H1 (cell line): ENCODE measurements at regions not wholly inside any gene's neighbourhood (a gene's known extent, or its start where the extent isn't known, plus 50 kb on each side); places are given as distances from the start of the nearest gene placed in this dataset.

Source experiments
- CTCF ChIA-PET: fragments of 300-600 bp; sonication (Branson Sonifier 250); formaldehyde crosslinking; loops from one replicate; lab custom pipeline; 2021; ENCODE audit not compliant: partially characterized antibody; lab: Charles Lee
- POLR2A ChIA-PET: fragments of 300-600 bp; sonication (Branson Sonifier 250); formaldehyde crosslinking; loops from one replicate; lab custom pipeline; 2021; ENCODE audit warnings: inconsistent platforms; ENCODE audit not compliant: partially characterized antibody; lab: Charles Lee
- DNase-seq, 2 experiments: peaks; one replicate each; pipeline versions ENCODE4 v3.0.0 to v3.0.0-alpha.2; 2010 to 2022; ENCODE audit warnings: low spot score in 2 of 2, low read depth in 1 of 2, mixed read lengths in 1 of 2
- FAIRE-seq: peaks from 2 replicates; lab custom pipeline; 2011; peaks lifted over from hg19 to GRCh38; lab: Jason Lieb, UNC
- H2AFZ ChIP-seq: 2 replicates; pipeline ENCODE4 v1.8.1; 2012; ENCODE audit warnings: low read length, inconsistent platforms
- H2AK5ac ChIP-seq: 2 replicates; pipeline ENCODE4 v1.6.1; 2013; ENCODE audit warnings: low read depth, low read length
- H2BK120ac ChIP-seq: replicated peaks from 2 replicates; pipeline ENCODE3; 2013; ENCODE audit warnings: low read depth, low read length, inconsistent platforms
- H2BK12ac ChIP-seq: 2 replicates; pipeline ENCODE4 v1.6.1; 2013; ENCODE audit warnings: low read depth, low read length
- H2BK15ac ChIP-seq: 2 replicates; pipeline ENCODE4 v1.6.1; 2013; ENCODE audit warnings: low read length
- H2BK20ac ChIP-seq: 2 replicates; pipeline ENCODE4 v1.6.1; 2013; ENCODE audit warnings: low read length
- H2BK5ac ChIP-seq: 2 replicates; pipeline ENCODE4 v1.6.1; 2013; ENCODE audit warnings: low read depth, low read length
- H3K14ac ChIP-seq: 2 replicates; pipeline ENCODE4 v1.6.1; 2013; ENCODE audit warnings: inconsistent platforms; ENCODE audit not compliant: insufficient read length
- H3K18ac ChIP-seq: 2 replicates; pipeline ENCODE4 v1.6.1; 2013; ENCODE audit warnings: low read length; ENCODE audit errors: extremely low read depth
- H3K23ac ChIP-seq: 2 replicates; pipeline ENCODE4 v1.6.1; 2013; ENCODE audit warnings: inconsistent platforms; ENCODE audit not compliant: insufficient read length
- H3K23me2 ChIP-seq: 2 replicates; pipeline ENCODE4 v1.6.1; 2013; ENCODE audit warnings: low read depth, low read length
- H3K27ac ChIP-seq: 2 replicates; pipeline ENCODE4 v1.6.1; 2011; ENCODE audit warnings: low read depth, low read length, inconsistent platforms
- H3K27me3 ChIP-seq, 4 experiments: replicated peaks in 1 of 4; 1 replicate in 1 of 4; 2 replicates in 3 of 4; pipeline versions ENCODE4 v1.6.1 to v1.8.1; 2011 to 2013; ENCODE audit warnings: low read length in 3 of 4, mild to moderate bottlenecking in 3 of 4, inconsistent platforms in 2 of 4, mixed read lengths in 2 of 4, moderate library complexity in 1 of 4; ENCODE audit not compliant: control insufficient read depth in 3 of 4, insufficient read depth in 3 of 4; ENCODE audit errors: extremely low read depth in 1 of 4
- H3K36me3 ChIP-seq, 4 experiments: 2 replicates each; pipeline versions ENCODE4 v1.6.1 to v1.8.1; 2011 to 2013; ENCODE audit warnings: mild to moderate bottlenecking in 4 of 4, low read length in 3 of 4, moderate library complexity in 2 of 4, control low read depth in 1 of 4, inconsistent platforms in 1 of 4; ENCODE audit not compliant: insufficient read depth in 4 of 4, control insufficient read depth in 2 of 4
- H3K4ac ChIP-seq: replicated peaks from 2 replicates; pipeline ENCODE3; 2013; ENCODE audit warnings: low read length, low read depth, mixed read lengths, inconsistent platforms; ENCODE audit not compliant: insufficient read length
- H3K4me1 ChIP-seq, 4 experiments: replicated peaks in 1 of 4; 1 replicate in 1 of 4; 2 replicates in 3 of 4; pipeline versions ENCODE4 v1.6.1 to v1.8.1; 2011 to 2013; ENCODE audit warnings: low read length in 3 of 4, inconsistent platforms in 2 of 4, mixed read lengths in 1 of 4; ENCODE audit not compliant: insufficient read depth in 4 of 4, control insufficient read depth in 3 of 4
- H3K4me2 ChIP-seq, 2 experiments: 2 replicates each; pipeline versions ENCODE4 v1.6.1 to v1.8.1; 2011 to 2013; ENCODE audit warnings: low read depth in 2 of 2, low read length in 2 of 2, control low read depth in 1 of 2, inconsistent platforms in 1 of 2, mild to moderate bottlenecking in 1 of 2; ENCODE audit not compliant: insufficient read depth in 1 of 2
- H3K4me3 ChIP-seq, 4 experiments: fragments of 200-600, 300-600 bp in 1 of 4; sonication (generic), shearing (Covaris generic), sonication (Bioruptor Twin) in 1 of 4; 2 replicates each; pipeline versions ENCODE4 v1.5.1 to v1.8.1; 2011 to 2016; ENCODE audit warnings: low read length in 4 of 4, low read depth in 3 of 4, control low read depth in 2 of 4, inconsistent platforms in 2 of 4, mild to moderate bottlenecking in 2 of 4, mixed read lengths in 1 of 4, moderate library complexity in 1 of 4; ENCODE audit not compliant: insufficient read depth in 2 of 4; ENCODE audit errors: extremely low read depth in 1 of 4
- H3K56ac ChIP-seq: replicated peaks from 2 replicates; pipeline ENCODE3; 2013; ENCODE audit warnings: low read depth, mild to moderate bottlenecking, mixed read lengths, low read length, inconsistent platforms; ENCODE audit not compliant: insufficient read length
- H3K79me1 ChIP-seq: 2 replicates; pipeline ENCODE4 v1.6.1; 2013; ENCODE audit warnings: low read depth, low read length, control low read depth
- H3K79me2 ChIP-seq, 2 experiments: 2 replicates each; pipeline versions ENCODE4 v1.6.1 to v1.8.1; 2012 to 2013; ENCODE audit warnings: low read length in 2 of 2, mild to moderate bottlenecking in 2 of 2, inconsistent platforms in 1 of 2; ENCODE audit not compliant: insufficient read depth in 2 of 2, control insufficient read depth in 1 of 2
- H3K9ac ChIP-seq, 4 experiments: replicated peaks in 1 of 4; 1 replicate in 1 of 4; 2 replicates in 3 of 4; pipeline versions ENCODE4 v1.6.1 to v1.8.1; 2011 to 2013; ENCODE audit warnings: low read depth in 3 of 4, low read length in 3 of 4, control low read depth in 2 of 4, mild to moderate bottlenecking in 2 of 4, moderate library complexity in 2 of 4, inconsistent platforms in 1 of 4; ENCODE audit errors: extremely low read depth in 1 of 4
- H3K9me3 ChIP-seq, 2 experiments: 2 replicates each; pipeline versions ENCODE4 v1.6.1 to v1.8.1; 2012 to 2013; ENCODE audit warnings: mild to moderate bottlenecking in 2 of 2, moderate library complexity in 2 of 2, control low read depth in 1 of 2, inconsistent platforms in 1 of 2, low read depth in 1 of 2, low read length in 1 of 2, mixed read lengths in 1 of 2; ENCODE audit not compliant: insufficient read depth in 2 of 2
- H4K20me1 ChIP-seq, 2 experiments: replicated peaks in 1 of 2; 2 replicates each; pipeline versions ENCODE3 to v1.8.1; 2011 to 2013; ENCODE audit warnings: inconsistent platforms in 2 of 2, low read length in 2 of 2, mild to moderate bottlenecking in 1 of 2; ENCODE audit not compliant: insufficient read depth in 2 of 2, control insufficient read depth in 1 of 2
- H4K5ac ChIP-seq: 2 replicates; pipeline ENCODE4 v1.6.1; 2013; ENCODE audit warnings: low read length, low read depth, mixed read lengths, inconsistent platforms; ENCODE audit not compliant: insufficient read length
- H4K8ac ChIP-seq: 2 replicates; pipeline ENCODE4 v1.8.0; 2013; ENCODE audit warnings: mild to moderate bottlenecking, moderate library complexity, low read length, inconsistent platforms; ENCODE audit not compliant: insufficient read depth; ENCODE audit errors: extremely low read depth
- H4K91ac ChIP-seq: replicated peaks from 2 replicates; pipeline ENCODE3; 2013; ENCODE audit warnings: low read length, mixed read lengths, inconsistent platforms; ENCODE audit not compliant: insufficient read length
- CREB1 ChIP-seq: IDR thresholded peaks from 2 replicates; pipeline ENCODE4 v1.6.1; 2012; ENCODE audit warnings: inconsistent platforms
- CTBP2 ChIP-seq: IDR thresholded peaks from 2 replicates; pipeline ENCODE4 v1.7.0; 2011; ENCODE audit warnings: borderline replicate concordance, mild to moderate bottlenecking, moderate library complexity, mixed read lengths, low read length; ENCODE audit not compliant: insufficient read depth, insufficient read length
- KDM4A ChIP-seq: IDR thresholded peaks from one replicate; pipeline ENCODE4 v1.7.1; 2012; ENCODE audit warnings: low read depth, mild to moderate bottlenecking, moderate library complexity, low read length, inconsistent platforms; ENCODE audit not compliant: severe bottlenecking
- SAP30 ChIP-seq: fragments of 300-600 bp; sonication (generic); IDR thresholded peaks from 2 replicates; pipeline ENCODE4 v1.7.1; 2012; ENCODE audit warnings: low read length, moderate library complexity, mild to moderate bottlenecking, inconsistent platforms; ENCODE audit not compliant: insufficient read depth, insufficient replicate concordance
- TCF12 ChIP-seq: IDR thresholded peaks from 2 replicates; pipeline ENCODE4 v1.6.1; 2011; ENCODE audit warnings: low read depth, mild to moderate bottlenecking, low read length
- TF ChIP-seq, protein P1 (sequence below): IDR thresholded peaks from 2 replicates; pipeline ENCODE4 v1.6.1; 2012; ENCODE audit warnings: inconsistent platforms

DNA sequence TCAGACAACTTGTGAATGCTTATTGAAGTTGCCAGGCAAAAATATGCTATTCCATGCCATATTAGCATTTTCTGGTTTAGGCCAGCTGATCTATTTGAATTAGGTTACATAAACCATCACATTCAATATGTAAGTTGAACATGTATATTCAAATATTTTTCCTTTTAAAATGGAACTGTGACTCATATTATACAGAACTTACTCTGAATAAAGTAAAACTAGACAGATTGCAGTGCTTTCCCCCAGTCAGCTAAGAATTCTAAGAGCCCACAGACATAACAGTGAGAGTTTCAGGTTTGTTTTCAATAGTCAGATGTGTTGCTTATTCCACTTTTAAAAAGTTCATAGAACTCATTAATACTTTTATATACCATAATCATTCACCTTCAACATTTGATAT, 119.8 kb downstream of the MGST1 start:
- no peak overlapping the region for H3K9ac ChIP-seq
- no peaks in the 10 kb centered on the region for H3K4me1 ChIP-seq
- H3K56ac ChIP-seq, result no peak overlapping the region
- H2AK5ac ChIP-seq, result no peak overlapping the region
- H3K27me3 ChIP-seq, result no peaks in the 10 kb centered on the region
- H2BK5ac ChIP-seq, result no peak overlapping the region
- H3K36me3 ChIP-seq, result no peaks in the 10 kb centered on the region
- ChIA-PET POLR2A (no interaction called here), CTCF (no interaction called here)
- H3K14ac ChIP-seq, result no peak overlapping the region
- DNase-seq (no peak), FAIRE-seq (no peak)
- H4K20me1 ChIP-seq, result no peaks in the 10 kb centered on the region
- H2BK15ac ChIP-seq, result no peak overlapping the region
- no peak overlapping the region for H3K4me3 ChIP-seq
- no peaks in the 10 kb centered on the region for H3K79me2 ChIP-seq
- H2BK120ac ChIP-seq, result no peak overlapping the region
- no peak overlapping the region for H2BK12ac ChIP-seq
- H2BK20ac ChIP-seq, result no peak overlapping the region
- no peaks in the 10 kb centered on the region for H3K79me1 ChIP-seq
- no peak overlapping the region for H3K27ac ChIP-seq
- H3K9me3 ChIP-seq, result no peaks in the 10 kb centered on the region
- H3K18ac ChIP-seq, result no peak overlapping the region
- no peak overlapping the region for H4K91ac ChIP-seq
- no peak overlapping the region for H3K23ac ChIP-seq
- no peak overlapping the region for H3K4ac ChIP-seq
- H4K5ac ChIP-seq, result no peak overlapping the region
- no peak overlapping the region for H4K8ac ChIP-seq
- no peaks in the 10 kb centered on the region for H3K23me2 ChIP-seq
- no peak overlapping the region for H2AFZ ChIP-seq
- H3K4me2 ChIP-seq, result no peak overlapping the region
- TF ChIP-seq KDM4A, result no peak
- no peak for TF ChIP-seq CTBP2
- TF ChIP-seq SAP30, result no peak
- TF ChIP-seq, protein P1, sequence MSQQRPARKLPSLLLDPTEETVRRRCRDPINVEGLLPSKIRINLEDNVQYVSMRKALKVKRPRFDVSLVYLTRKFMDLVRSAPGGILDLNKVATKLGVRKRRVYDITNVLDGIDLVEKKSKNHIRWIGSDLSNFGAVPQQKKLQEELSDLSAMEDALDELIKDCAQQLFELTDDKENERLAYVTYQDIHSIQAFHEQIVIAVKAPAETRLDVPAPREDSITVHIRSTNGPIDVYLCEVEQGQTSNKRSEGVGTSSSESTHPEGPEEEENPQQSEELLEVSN, result no peak
- no peak for TF ChIP-seq CREB1
- TF ChIP-seq TCF12, result no peak
